NB4 (cell line): ENCODE measurements at regions not wholly inside any gene's neighbourhood (a gene's known extent, or its start where the extent isn't known, plus 50 kb on each side); places are given as distances from the start of the nearest gene placed in this dataset.

Source experiments
- CTCF ChIP-seq: IDR thresholded peaks from one replicate; pipeline ENCODE4 v1.5.1; 2012; ENCODE audit warnings: low read depth, low read length
- POLR2A ChIP-seq: IDR thresholded peaks from 2 replicates; pipeline ENCODE4 v1.6.1; 2011; ENCODE audit warnings: mild to moderate bottlenecking; ENCODE audit not compliant: insufficient read length; ENCODE audit errors: extremely low read depth
- TF ChIP-seq, protein P1 (sequence below): IDR thresholded peaks from 2 replicates; pipeline ENCODE4 v1.6.1; 2011; ENCODE audit warnings: low read depth, low read length

- TF ChIP-seq CTCF (no peak), POLR2A (no peak)
- TF ChIP-seq, protein P1, sequence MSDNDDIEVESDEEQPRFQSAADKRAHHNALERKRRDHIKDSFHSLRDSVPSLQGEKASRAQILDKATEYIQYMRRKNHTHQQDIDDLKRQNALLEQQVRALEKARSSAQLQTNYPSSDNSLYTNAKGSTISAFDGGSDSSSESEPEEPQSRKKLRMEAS, result no peak
Observed at GRCh38 chr21:31498985-31499384, 154.9 kb upstream of the TIAM1 start.
